C4-2B (cell line): ENCODE measurements at regions not wholly inside any gene's neighbourhood (a gene's known extent, or its start where the extent isn't known, plus 50 kb on each side); places are given as distances from the start of the nearest gene placed in this dataset.

Source experiments
- H3K27ac ChIP-seq: fragments of 450-650 bp; 2 replicates; pipeline ENCODE4 v1.5.1; 2017
- CTCF ChIP-seq: fragments of 450-650 bp; conservative IDR thresholded peaks from 2 replicates; pipeline ENCODE4 v1.5.1; 2017; ENCODE audit warnings: mild to moderate bottlenecking
- ZFX ChIP-seq: fragments of 450-650 bp; IDR thresholded peaks from 2 replicates; pipeline ENCODE4 v1.6.1; 2017

- H3K27ac ChIP-seq: no peak overlapping the region
- no peak for TF ChIP-seq CTCF
- TF ChIP-seq ZFX: no peak
Measured at GRCh38 chr18:38895560-38895959, 1330.0 kb upstream of the CELF4 start.

- no peak overlapping the region for H3K27ac ChIP-seq
- TF ChIP-seq ZFX: no peak
- no peak for TF ChIP-seq CTCF
Measured at GRCh38 chr18:38887671-38888020, 1322.0 kb upstream of the CELF4 start.

GRCh38 chr18:38886861-38887670 is 1321.5 kb upstream of the CELF4 start:
- H3K27ac ChIP-seq: no peak overlapping the region
- TF ChIP-seq CTCF (no peak), ZFX (no peak)

GRCh38 chr18:38886235-38886634 is 1320.6 kb upstream of the CELF4 start:
- H3K27ac ChIP-seq: no peak overlapping the region
- TF ChIP-seq ZFX: no peak
- TF ChIP-seq CTCF: no peak

GRCh38 chr18:38884050-38884449 is 1318.5 kb upstream of the CELF4 start:
- H3K27ac ChIP-seq: peak overlapping the region; percentile 53; the same call in 1 of the 2 replicates
- peak; percentile 27 for TF ChIP-seq CTCF
- no peak for TF ChIP-seq ZFX

- H3K27ac ChIP-seq: no peak overlapping the region
- TF ChIP-seq ZFX (no peak), CTCF (no peak)
Measured at GRCh38 chr18:38883111-38883510, 1317.5 kb upstream of the CELF4 start.

- no peak overlapping the region for H3K27ac ChIP-seq
Measured at GRCh38 chr18:38879871-38880270, 1314.3 kb upstream of the CELF4 start.

More at GRCh38 chr18:38879871-38880270, 1314.3 kb upstream of the CELF4 start:
- TF ChIP-seq ZFX (no peak), CTCF (no peak)
